ENCODE measurements at regions not wholly inside any gene's neighbourhood (a gene's known extent, or its start where the extent isn't known, plus 50 kb on each side); places are given as distances from the start of the nearest gene placed in this dataset.

DNA sequence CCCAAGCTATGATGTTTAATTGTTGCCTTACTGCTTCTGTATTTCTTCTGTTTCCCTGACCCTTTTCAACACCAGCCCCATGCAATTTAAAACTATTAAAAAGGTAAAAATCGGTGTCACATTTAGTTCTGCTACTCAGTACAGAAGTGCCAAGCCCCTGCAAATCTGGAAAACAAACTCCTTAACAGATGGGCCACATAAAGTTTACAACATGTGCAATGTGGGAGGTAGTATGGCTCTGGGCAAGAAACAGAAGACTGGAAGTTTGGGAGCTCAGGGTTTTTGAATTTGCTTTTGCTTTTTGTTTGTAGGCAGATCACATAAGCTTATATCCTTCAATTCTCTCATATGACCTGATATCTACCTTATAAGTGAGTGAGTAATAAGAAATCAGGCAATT is 404.0 kb upstream of the ATP2B1 start:
- H3K9me3 Mint-ChIP-seq, result peaks cover 0 to 2% (median under 1%) of the 10 kb centered on the region in 3 donors
- H3K4me3 Mint-ChIP-seq, result no peak overlapping the region
- H3K4me1 Mint-ChIP-seq, result peaks cover 0 to under 1% (median 0%) of the 10 kb centered on the region in 3 donors
- peaks cover 5% of the 10 kb centered on the region for H3K36me3 Mint-ChIP-seq
- H3K27ac Mint-ChIP-seq, result no peak overlapping the region
- no peaks in the 10 kb centered on the region for H3K27me3 Mint-ChIP-seq

DNA sequence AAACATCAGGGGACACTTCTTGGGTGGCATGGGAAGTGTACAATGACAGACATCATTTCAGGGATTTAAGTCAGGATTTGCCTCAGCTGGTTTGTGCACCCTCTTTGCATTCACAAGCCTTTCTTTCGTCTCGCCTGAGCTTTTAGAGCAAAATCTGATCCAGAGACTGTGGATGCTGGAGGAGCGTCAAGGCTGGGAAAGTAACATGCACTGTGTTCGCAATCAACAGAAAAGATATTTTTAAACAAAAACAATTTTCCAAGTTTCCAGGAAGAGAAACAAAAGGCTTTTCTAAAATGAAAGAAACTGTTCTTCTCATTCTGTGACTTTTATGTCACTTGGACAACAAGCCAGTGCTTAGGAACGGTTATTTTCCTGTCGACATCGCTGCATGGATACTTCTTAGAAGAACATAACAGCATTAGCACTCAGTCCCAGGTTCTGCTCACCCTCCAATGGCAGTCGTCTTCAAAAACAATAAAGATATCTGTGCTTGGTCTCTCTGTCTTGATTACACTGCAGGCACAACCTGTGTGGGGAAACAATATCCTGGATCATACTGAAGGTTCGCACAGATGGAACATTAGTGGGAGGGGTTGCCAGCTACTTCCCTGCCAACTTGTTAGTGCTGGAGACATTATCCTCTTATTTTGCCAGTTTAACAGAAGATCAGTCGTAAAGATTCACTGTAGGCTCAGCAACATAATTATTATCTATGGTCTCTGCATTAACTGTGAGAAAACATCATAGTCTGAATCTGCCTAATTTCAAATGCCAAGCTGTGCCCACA is 403.3 kb upstream of the ATP2B1 start:
- H3K4me1 Mint-ChIP-seq, result no peaks in the 10 kb centered on the region
- H3K36me3 Mint-ChIP-seq, result peaks cover 4% of the 10 kb centered on the region
- H3K27me3 Mint-ChIP-seq, result no peaks in the 10 kb centered on the region
- no peak overlapping the region for H3K4me3 Mint-ChIP-seq
- H3K27ac Mint-ChIP-seq, result no peak overlapping the region
- no peaks in the 10 kb centered on the region for H3K9me3 Mint-ChIP-seq

DNA sequence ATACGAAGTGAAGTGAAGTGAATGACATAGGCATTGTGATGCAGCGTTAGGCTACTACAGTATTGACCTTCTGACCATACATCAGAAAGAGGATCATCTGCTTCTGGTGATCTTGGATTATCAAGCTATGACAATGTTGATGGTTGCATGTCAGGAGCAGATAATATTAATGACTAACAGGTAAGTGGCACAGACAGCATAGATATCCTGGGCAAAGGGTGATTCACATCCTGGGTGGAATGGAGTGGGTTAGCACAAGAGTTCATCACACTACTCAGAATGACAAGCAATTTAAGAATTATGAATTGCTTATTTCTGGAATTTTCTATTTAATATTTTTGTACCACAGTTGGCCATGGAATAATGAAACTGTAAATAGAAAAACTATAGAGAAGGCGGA is 397.9 kb upstream of the ATP2B1 start:
- Mint-ChIP-seq H3K4me3 (no peak overlapping the region), H3K27me3 (peaks cover 4% of the 10 kb centered on the region), H3K9me3 (no peaks in the 10 kb centered on the region), H3K36me3 (peaks cover 2% of the 10 kb centered on the region), H3K4me1 (peaks cover 8 to 15% (median 10%) of the 10 kb centered on the region in 3 donors), H3K27ac (no peak overlapping the region)

DNA sequence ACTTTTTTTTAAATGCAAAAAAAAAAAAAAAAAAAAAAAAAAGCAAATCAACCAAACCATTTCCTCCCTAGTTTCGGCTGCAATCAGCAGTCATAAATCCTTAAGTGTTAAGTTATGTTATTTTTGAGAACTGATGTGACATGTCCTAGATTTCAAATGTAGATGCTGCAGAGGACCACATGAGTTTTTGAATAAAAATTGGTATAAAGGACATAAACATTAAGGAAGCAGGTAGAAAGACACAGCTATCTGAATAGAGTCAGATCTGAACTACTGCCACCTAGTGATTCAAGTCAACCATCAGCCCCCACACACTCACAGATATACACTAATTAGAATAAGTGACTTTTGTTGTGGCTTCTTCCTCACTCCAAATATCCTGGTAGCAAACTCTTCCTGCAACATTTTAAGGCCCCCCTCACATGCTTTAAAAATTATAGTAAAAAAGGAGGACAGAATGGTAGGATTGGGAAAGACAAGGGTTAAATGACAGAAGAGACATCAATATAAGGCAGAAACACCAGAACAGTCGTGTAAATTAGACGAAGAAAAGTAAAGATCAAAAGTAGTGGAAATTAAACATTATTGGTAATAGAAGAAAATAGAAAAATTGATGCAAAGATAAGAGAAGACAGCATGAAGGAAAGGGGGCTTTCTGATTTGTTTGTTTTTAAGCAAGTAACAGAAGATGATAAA is 394.5 kb upstream of the ATP2B1 start:
- H3K27ac Mint-ChIP-seq, result peak overlapping the region; percentile 10 to 72 (median 46)
- peak overlapping the region; percentile 30 to 90 (median 64) for H3K4me3 Mint-ChIP-seq
- no peaks in the 10 kb centered on the region for H3K9me3 Mint-ChIP-seq

DNA sequence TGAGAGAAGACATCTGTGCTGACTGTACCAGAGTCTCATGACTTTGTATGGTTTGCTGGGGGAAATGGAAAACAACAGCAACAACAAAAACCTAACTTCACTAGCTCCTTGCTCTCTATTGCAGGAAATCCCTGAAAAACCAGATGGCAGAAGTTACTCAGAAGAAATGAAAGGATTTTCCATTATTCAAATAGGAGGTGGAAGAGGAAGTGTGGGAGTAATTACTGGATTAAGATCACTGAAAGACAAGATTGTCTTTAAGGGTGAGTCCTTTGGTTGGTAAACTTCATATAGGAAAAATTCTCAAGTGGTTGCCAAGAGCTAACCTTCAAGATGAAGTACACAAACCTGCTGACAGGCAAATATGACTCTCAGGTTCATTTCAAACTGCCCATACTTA is 391.9 kb upstream of the ATP2B1 start:
- Mint-ChIP-seq H3K4me3 (no peak overlapping the region), H3K27me3 (peaks cover 4% of the 10 kb centered on the region), H3K27ac (no peak overlapping the region), H3K4me1 (peaks cover 16 to 34% (median 30%) of the 10 kb centered on the region in 3 donors), H3K9me3 (no peaks in the 10 kb centered on the region), H3K36me3 (peaks cover 3% of the 10 kb centered on the region)

More for the DNA sequence above, 394.5 kb upstream of the ATP2B1 start:
- Mint-ChIP-seq H3K27me3 (peaks cover 4% of the 10 kb centered on the region), H3K36me3 (peaks cover 3% of the 10 kb centered on the region), H3K4me1 (peaks cover 11 to 31% (median 25%) of the 10 kb centered on the region in 3 donors)

DNA sequence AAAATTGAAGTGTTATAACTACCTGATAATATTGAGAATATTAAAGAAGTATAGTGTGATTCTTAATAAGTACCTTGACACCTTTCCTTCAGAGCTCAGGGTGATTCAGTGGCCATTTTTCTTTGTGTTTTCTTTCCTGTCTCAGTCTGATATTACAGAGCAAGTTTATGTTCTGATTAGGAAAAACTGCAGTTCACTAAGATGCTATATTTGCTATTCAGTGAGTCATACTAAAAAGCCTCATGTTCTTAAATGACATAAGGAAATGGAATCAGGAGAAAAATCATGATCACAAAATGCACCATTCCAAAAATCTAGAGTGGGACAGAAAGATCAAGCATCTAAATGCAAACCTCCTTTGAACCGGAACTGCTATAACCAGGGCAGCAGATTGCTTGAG is 390.6 kb upstream of the ATP2B1 start:
- H3K4me3 Mint-ChIP-seq, result no peak overlapping the region
- H3K27ac Mint-ChIP-seq, result no peak overlapping the region
- no peaks in the 10 kb centered on the region for H3K9me3 Mint-ChIP-seq
- peaks cover 3% of the 10 kb centered on the region for H3K36me3 Mint-ChIP-seq
- peaks cover 4% of the 10 kb centered on the region for H3K27me3 Mint-ChIP-seq
- peaks cover 14 to 34% (median 30%) of the 10 kb centered on the region in 3 donors for H3K4me1 Mint-ChIP-seq

DNA sequence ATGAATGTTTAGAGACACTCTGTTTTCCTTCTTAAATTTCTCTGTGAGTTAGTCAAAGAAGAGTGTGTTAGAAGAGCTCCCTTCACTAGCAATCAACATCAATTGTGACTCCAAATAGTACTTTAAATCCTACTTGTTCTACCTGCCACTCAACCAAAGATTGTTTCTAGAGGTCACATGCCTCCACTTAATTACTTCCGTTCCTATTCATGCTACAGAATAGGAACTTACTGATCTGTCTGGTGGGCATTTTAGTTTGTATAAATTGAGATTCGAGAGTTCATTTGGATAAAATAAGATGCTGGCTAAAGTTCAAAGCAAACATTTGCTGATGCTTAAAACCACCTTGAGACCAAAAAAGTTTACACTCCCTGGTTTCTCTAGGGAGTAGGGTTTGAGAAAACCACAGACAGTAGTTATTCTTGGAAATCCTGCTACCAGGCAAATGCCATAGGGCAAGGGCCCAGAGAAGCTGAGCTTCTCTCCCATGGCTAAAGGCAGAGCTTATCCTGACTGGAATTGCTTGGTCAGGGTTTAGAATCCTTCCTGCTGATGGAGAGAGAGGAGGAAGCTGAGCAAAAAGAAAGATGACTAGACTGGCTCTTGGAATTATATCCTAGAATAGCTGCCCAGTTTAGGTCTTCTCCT is 389.6 kb upstream of the ATP2B1 start:
- Mint-ChIP-seq H3K4me3 (peak overlapping the region in 2 of 4 donors; percentile 45 to 75), H3K4me1 (peaks cover 14 to 33% (median 29%) of the 10 kb centered on the region in 3 donors), H3K9me3 (no peaks in the 10 kb centered on the region), H3K27me3 (peaks cover 3% of the 10 kb centered on the region), H3K27ac (peak overlapping the region in 1 of 3 donors; percentile 27), H3K36me3 (peaks cover 3% of the 10 kb centered on the region)

DNA sequence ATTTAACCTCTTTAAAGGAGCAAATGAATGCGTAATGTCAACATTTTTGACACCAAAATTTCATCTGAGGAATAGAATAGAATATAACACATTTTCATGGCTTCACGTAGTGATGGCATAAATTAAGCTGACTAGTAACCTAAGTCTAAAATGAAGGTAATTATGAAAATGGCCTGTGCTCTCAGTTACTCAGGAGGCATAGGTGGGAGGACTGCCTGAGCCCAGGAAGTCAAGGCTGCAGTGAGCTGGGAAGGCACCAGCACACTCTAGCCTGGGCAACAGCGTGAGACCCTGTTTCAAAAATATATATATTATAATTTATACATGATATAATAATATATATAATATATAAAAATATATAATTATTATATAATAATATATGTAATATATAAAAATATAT is 383.2 kb upstream of the ATP2B1 start:
- Mint-ChIP-seq H3K27ac (peak overlapping the region in 1 of 3 donors; percentile 46), H3K36me3 (peaks cover 3% of the 10 kb centered on the region), H3K4me3 (no peak overlapping the region), H3K27me3 (no peaks in the 10 kb centered on the region), H3K9me3 (peaks cover 0 to 7% (median 3%) of the 10 kb centered on the region in 3 donors), H3K4me1 (peaks cover 6 to 12% (median 8%) of the 10 kb centered on the region in 3 donors)

DNA sequence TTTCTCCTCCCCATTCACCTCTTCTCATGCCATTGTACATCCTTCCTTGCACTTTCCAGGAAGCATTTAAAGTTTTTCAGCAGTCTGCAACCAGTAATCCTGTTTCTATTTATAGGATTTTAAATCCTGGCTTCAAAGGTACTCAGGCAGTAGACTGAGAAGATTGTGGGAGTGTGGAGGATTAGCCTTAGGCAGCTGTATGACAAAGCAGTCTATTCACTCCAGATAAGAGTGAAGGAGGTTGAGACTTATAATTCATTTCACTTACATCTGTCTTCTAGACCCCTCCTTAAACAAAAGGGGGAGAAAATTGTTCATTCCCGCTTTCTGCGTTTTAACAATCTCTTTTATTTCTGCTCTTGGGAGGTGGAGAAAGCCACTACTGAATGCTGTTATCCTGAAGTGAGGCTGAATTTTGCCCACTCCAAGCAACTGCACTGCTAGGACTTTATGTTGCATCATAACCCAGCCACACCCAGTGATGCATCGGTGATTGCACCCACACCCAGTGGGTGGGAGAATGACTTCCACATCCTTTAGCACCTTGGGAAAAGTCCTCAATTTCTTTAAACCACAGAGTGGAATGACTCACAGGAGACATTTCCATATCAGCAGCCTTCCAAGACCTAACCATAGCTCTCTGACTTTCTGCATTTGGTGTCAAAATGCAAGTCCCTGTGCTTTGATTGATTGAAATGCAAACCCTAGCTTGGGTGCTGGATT is 382.5 kb upstream of the ATP2B1 start:
- Mint-ChIP-seq H3K4me3 (peak overlapping the region in 1 of 4 donors; percentile 42), H3K9me3 (peaks cover 0 to 7% (median 3%) of the 10 kb centered on the region in 3 donors)

DNA sequence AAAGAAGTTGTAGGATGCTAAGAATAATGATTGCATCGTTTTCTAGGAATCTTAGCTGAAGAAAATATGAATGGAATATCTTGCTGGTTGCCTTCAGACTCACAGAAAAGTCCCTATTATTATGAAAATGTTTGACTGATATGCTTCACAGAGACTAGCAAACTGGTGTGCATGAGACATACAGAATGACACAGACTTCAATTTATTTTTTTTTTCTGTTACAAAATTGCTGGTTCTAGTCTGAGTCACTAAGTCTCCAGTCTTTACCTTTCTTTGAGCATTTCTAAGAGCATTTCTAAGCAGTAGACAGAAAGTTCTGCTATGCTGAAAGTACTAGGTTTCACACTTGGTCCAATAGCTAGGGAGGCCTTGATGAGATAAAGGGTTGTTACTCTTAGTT is 377.6 kb upstream of the ATP2B1 start:
- Mint-ChIP-seq H3K36me3 (peaks cover 3% of the 10 kb centered on the region), H3K4me1 (peaks cover 5 to 8% (median 7%) of the 10 kb centered on the region in 3 donors), H3K9me3 (peaks cover 0 to 7% (median 3%) of the 10 kb centered on the region in 3 donors), H3K4me3 (no peak overlapping the region), H3K27me3 (no peaks in the 10 kb centered on the region), H3K27ac (no peak overlapping the region)

More for the DNA sequence above, 382.5 kb upstream of the ATP2B1 start:
- Mint-ChIP-seq H3K27ac (peak overlapping the region in 1 of 3 donors; percentile 46), H3K4me1 (peaks cover 6 to 12% (median 9%) of the 10 kb centered on the region in 3 donors), H3K27me3 (no peaks in the 10 kb centered on the region), H3K36me3 (peaks cover 3% of the 10 kb centered on the region)

DNA sequence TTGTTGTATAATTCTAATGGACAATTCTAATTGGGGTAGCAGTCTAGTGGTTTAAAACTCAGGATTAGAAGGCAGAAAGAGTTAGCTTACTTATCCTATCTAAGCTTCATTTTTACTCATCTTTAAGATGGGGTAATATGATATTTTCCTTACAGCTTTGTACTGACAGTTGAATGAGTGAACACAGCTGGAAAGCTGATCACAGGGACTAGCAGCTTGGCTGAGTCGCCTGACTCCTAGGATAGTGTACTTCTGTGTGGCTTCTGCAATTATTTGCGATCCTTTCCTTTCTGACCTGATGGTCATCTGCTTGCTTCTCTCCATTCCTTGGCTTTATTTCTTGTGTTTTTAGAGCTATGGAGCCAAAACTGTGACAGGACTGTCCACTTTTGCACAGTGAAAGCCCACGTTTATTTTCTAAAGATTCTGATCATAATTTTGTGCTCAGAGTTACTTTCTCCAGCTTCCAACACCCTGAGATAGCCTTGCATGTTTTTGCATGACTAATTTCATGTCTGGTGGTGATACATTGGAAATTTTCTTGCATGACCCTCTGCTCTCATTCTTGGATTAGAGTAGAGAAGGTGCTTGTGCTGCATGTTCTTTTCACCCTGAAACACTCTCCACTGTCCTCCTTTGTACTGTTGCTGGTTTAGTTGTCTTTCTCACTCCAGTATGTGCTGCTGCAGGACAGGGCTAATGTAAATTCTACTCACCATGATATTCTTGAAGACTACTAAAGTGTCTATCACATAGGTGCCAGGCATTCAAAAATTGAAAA is 377.0 kb upstream of the ATP2B1 start:
- no peak overlapping the region for H3K27ac Mint-ChIP-seq
- H3K4me1 Mint-ChIP-seq, result peaks cover 2 to 4% (median 3%) of the 10 kb centered on the region in 3 donors
- no peak overlapping the region for H3K4me3 Mint-ChIP-seq
- H3K36me3 Mint-ChIP-seq, result peaks cover 6% of the 10 kb centered on the region
- H3K9me3 Mint-ChIP-seq, result peaks cover 0 to 7% (median 3%) of the 10 kb centered on the region in 3 donors
- no peaks in the 10 kb centered on the region for H3K27me3 Mint-ChIP-seq

DNA sequence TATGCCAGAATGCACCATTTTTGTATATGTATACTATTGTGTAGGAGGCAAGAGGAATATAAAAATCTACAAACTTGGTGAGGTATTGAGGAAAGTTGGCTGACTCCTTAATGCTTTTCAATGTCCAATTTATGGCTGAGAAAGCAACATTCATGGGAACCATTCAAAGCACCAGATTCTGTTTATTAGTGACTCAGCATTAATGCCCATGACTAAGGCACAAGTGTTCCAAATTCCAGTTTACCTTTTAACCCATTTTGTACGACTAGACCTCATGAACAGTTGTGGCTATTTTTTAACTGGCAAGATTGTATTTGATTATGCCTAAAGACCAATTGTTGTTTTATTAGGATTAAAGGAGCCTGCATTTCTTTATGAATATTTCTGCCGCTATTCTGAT is 375.4 kb upstream of the ATP2B1 start:
- Mint-ChIP-seq H3K4me1 (peaks cover 0 to 4% (median 3%) of the 10 kb centered on the region in 3 donors), H3K27me3 (no peaks in the 10 kb centered on the region), H3K36me3 (peaks cover 6% of the 10 kb centered on the region), H3K9me3 (peaks cover 0 to under 1% (median 0%) of the 10 kb centered on the region in 3 donors), H3K4me3 (no peak overlapping the region), H3K27ac (no peak overlapping the region)

DNA sequence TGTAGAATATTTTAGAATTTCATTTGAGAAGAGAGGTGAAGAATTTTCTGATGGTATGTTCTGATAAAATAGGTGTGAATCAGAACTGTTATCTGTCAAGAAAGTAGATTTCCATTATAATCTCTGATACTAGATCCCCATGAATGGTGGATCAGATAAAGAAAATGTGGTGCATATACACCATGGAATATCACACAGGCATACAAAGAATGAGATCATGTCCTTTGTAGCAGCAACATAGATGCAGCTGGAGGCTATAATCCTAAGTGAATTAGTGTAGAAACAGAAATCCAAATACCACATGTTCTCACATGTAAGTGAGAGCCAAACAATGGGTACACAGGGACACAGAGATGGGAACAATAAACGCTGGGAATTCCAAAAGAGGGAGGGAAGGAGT is 372.0 kb upstream of the ATP2B1 start:
- Mint-ChIP-seq H3K4me3 (no peak overlapping the region), H3K36me3 (peaks cover 4% of the 10 kb centered on the region), H3K9me3 (no peaks in the 10 kb centered on the region), H3K27ac (no peak overlapping the region), H3K4me1 (peaks cover 0 to 4% (median 0%) of the 10 kb centered on the region in 3 donors), H3K27me3 (no peaks in the 10 kb centered on the region)

All from IgD-negative memory B cell (primary cell).